ENCODE measurements at regions not wholly inside any gene's neighbourhood (a gene's known extent, or its start where the extent isn't known, plus 50 kb on each side); places are given as distances from the start of the nearest gene placed in this dataset.

GRCh38 chr11:110034806-110035205, 58.4 kb upstream of the ZC3H12C start:
- no peaks in the 10 kb centered on the region for H3K4me1 ChIP-seq
- no peaks in the 10 kb centered on the region for H3K27me3 ChIP-seq
- intact Hi-C loops (cut with DNase I), result no loop called here
- no peaks in the 10 kb centered on the region for H3K9me3 ChIP-seq
- H3K27ac ChIP-seq (replicated peaks in 1 of 4), result no peak overlapping the region
- H3K36me3 ChIP-seq, result no peaks in the 10 kb centered on the region
- H3K4me3 ChIP-seq, result no peak overlapping the region
- DNase-seq (ENCODE audit: extremely low spot score), result no peak
- TF ChIP-seq EP300 (IDR thresholded peaks at IDR 0.05) (no peak), POLR2A (IDR thresholded peaks at IDR 0.05; ENCODE audit: low read depth) (no peak), CTCF (IDR thresholded peaks at IDR 0.05) (no peak), POLR2AphosphoS5 (IDR thresholded peaks at IDR 0.05) (no peak)
- WGBS, result 56% methylated on average over 4 of the region's 4 CpGs

- Histone ChIP-seq H3K9me3 (no peaks in the 10 kb centered on the region), H3K4me3 (no peak overlapping the region), H3K36me3 (no peaks in the 10 kb centered on the region), H3K4me1 (no peaks in the 10 kb centered on the region), H3K27me3 (no peaks in the 10 kb centered on the region), H3K27ac (replicated peaks in 1 of 4) (no peak overlapping the region)
- 50% methylated on average over 2 of the region's 2 CpGs for WGBS
- intact Hi-C loops (cut with DNase I), result no loop called here
- no peak for DNase-seq (ENCODE audit: extremely low spot score)
- TF ChIP-seq EP300 (IDR thresholded peaks at IDR 0.05) (no peak), CTCF (IDR thresholded peaks at IDR 0.05) (no peak)
Measured at GRCh38 chr11:110035357-110035756, 57.8 kb upstream of the ZC3H12C start.

GRCh38 chr11:110038201-110038600, 55.0 kb upstream of the ZC3H12C start:
- Histone ChIP-seq H3K4me3 (no peak overlapping the region), H3K9me3 (no peaks in the 10 kb centered on the region), H3K27me3 (no peaks in the 10 kb centered on the region), H3K4me1 (no peaks in the 10 kb centered on the region), H3K27ac (replicated peaks in 1 of 4) (no peak overlapping the region), H3K36me3 (no peaks in the 10 kb centered on the region)
- WGBS, result 81% methylated on average over 3 of the region's 3 CpGs
- no peak for TF ChIP-seq POLR2A (IDR thresholded peaks at IDR 0.05; ENCODE audit: low read depth)
- no peak for TF ChIP-seq POLR2AphosphoS5 (IDR thresholded peaks at IDR 0.05)
- no peak for TF ChIP-seq CTCF (IDR thresholded peaks at IDR 0.05)
- no peak for TF ChIP-seq EP300 (IDR thresholded peaks at IDR 0.05)
- no peak for DNase-seq (ENCODE audit: extremely low spot score)
- intact Hi-C loops (cut with DNase I), result no loop called here

All from esophagus muscularis mucosa (tissue), 4 donors.